ENCODE measurements at regions not wholly inside any gene's neighbourhood (a gene's known extent, or its start where the extent isn't known, plus 50 kb on each side); places are given as distances from the start of the nearest gene placed in this dataset.

DNA sequence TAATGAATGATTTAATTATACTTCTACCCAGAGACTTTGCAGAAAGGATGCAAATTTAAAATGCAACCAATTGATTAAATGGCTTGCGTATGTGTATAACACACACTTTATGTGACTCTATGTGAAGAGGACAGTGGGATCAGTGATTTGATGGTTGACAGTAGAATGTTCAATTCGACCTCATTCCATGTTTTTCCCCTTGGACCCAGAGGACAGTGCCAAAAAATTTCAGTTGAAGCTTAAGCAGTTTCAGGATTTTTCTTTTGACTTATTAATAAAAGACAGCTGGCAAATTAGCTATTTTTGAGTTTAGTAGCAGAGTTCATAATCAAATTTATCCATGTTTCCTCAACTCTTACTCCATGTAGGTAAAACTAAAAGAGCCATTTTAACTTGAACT, 742.4 kb upstream of the NR2F2 start:
- no peak overlapping the region for H2AFZ ChIP-seq (ENCODE audit: low read length)
- TF ChIP-seq EZH2phosphoT487 (IDR thresholded peaks at IDR 0.05; ENCODE audit: borderline replicate concordance), result no peak
- TF ChIP-seq, protein P1, sequence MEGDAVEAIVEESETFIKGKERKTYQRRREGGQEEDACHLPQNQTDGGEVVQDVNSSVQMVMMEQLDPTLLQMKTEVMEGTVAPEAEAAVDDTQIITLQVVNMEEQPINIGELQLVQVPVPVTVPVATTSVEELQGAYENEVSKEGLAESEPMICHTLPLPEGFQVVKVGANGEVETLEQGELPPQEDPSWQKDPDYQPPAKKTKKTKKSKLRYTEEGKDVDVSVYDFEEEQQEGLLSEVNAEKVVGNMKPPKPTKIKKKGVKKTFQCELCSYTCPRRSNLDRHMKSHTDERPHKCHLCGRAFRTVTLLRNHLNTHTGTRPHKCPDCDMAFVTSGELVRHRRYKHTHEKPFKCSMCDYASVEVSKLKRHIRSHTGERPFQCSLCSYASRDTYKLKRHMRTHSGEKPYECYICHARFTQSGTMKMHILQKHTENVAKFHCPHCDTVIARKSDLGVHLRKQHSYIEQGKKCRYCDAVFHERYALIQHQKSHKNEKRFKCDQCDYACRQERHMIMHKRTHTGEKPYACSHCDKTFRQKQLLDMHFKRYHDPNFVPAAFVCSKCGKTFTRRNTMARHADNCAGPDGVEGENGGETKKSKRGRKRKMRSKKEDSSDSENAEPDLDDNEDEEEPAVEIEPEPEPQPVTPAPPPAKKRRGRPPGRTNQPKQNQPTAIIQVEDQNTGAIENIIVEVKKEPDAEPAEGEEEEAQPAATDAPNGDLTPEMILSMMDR (conservative IDR thresholded peaks at IDR 0.05; ENCODE audit: low read length), result no peak
- H3K4me2 ChIP-seq (ENCODE audit: low read depth, low read length, poor library complexity, severe bottlenecking), result no peak overlapping the region

DNA sequence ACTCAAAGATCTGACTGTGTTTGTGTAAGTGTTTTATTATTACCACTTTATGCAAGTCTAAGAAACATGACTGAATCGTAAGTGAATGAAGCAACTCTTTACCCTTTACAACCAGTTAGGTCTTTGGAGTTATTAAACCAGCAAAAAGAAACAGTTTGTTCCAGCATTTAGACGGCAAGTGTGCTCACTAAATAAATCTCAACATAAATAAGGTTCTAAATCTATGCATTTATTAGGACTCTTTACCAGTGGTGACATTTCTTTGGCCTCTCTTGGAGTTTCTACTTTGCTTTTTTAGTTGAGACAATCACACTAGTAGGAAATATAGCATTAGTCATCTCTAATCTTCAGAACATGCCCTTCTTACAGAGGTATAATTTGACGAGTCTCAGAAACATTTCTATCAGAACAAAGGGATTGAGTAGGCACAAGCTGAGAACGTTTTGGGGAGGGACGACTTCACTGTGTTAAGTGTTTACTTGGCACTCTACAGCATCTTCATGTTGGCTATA, 739.9 kb upstream of the NR2F2 start:
- no peaks in the 10 kb centered on the region for H3K79me2 ChIP-seq (ENCODE audit: insufficient read depth, low read length)
- no peak overlapping the region for H2AFZ ChIP-seq (ENCODE audit: low read length)
- H4K20me1 ChIP-seq (ENCODE audit: insufficient read depth, low read length, poor library complexity, severe bottlenecking), result no peaks in the 10 kb centered on the region
- no peaks in the 10 kb centered on the region for H3F3A ChIP-seq (ENCODE audit: low read depth)
- no peak overlapping the region for H3K4me3 ChIP-seq (ENCODE audit: low read length, poor library complexity, severe bottlenecking)
- H3K9me3 ChIP-seq (ENCODE audit: insufficient read depth, low read depth, low read length), result no peaks in the 10 kb centered on the region
- H3K4me1 ChIP-seq (ENCODE audit: insufficient read depth, low read length, poor library complexity, severe bottlenecking), result no peaks in the 10 kb centered on the region
- no peaks in the 10 kb centered on the region for H3K9me2 ChIP-seq (replicated peaks; ENCODE audit: low read depth, low read length)
- TF ChIP-seq, protein P1 (conservative IDR thresholded peaks at IDR 0.05; ENCODE audit: low read length), result no peak
- TF ChIP-seq EZH2phosphoT487 (IDR thresholded peaks at IDR 0.05; ENCODE audit: borderline replicate concordance), result no peak
- H3K9ac ChIP-seq (ENCODE audit: low read depth, low read length, poor library complexity, severe bottlenecking), result no peak overlapping the region
- H3K36me3 ChIP-seq (ENCODE audit: insufficient read depth, low read length), result no peaks in the 10 kb centered on the region
- peaks cover 18% of the 10 kb centered on the region for H3K27me3 ChIP-seq (ENCODE audit: insufficient read depth, low read length, poor library complexity, severe bottlenecking)
- H3K4me2 ChIP-seq (ENCODE audit: low read depth, low read length, poor library complexity, severe bottlenecking), result no peak overlapping the region

More for the DNA sequence above, 742.4 kb upstream of the NR2F2 start:
- H3K79me2 ChIP-seq (ENCODE audit: insufficient read depth, low read length), result no peaks in the 10 kb centered on the region
- no peaks in the 10 kb centered on the region for H4K20me1 ChIP-seq (ENCODE audit: insufficient read depth, low read length, poor library complexity, severe bottlenecking)
- no peaks in the 10 kb centered on the region for H3K9me3 ChIP-seq (ENCODE audit: insufficient read depth, low read depth, low read length)
- H3K27me3 ChIP-seq (ENCODE audit: insufficient read depth, low read length, poor library complexity, severe bottlenecking), result peaks cover 15% of the 10 kb centered on the region
- H3K9ac ChIP-seq (ENCODE audit: low read depth, low read length, poor library complexity, severe bottlenecking), result no peak overlapping the region
- H3K9me2 ChIP-seq (replicated peaks; ENCODE audit: low read depth, low read length), result no peaks in the 10 kb centered on the region
- no peak overlapping the region for H3K4me3 ChIP-seq (ENCODE audit: low read length, poor library complexity, severe bottlenecking)
- H3F3A ChIP-seq (ENCODE audit: low read depth), result no peaks in the 10 kb centered on the region
- H3K36me3 ChIP-seq (ENCODE audit: insufficient read depth, low read length), result no peaks in the 10 kb centered on the region
- no peaks in the 10 kb centered on the region for H3K4me1 ChIP-seq (ENCODE audit: insufficient read depth, low read length, poor library complexity, severe bottlenecking)

GRCh38 chr15:95591270-95591669, 739.2 kb upstream of the NR2F2 start:
- Histone ChIP-seq H3K79me2 (ENCODE audit: insufficient read depth, low read length) (no peaks in the 10 kb centered on the region), H3K36me3 (ENCODE audit: insufficient read depth, low read length) (no peaks in the 10 kb centered on the region), H3K9me3 (ENCODE audit: insufficient read depth, low read depth, low read length) (no peaks in the 10 kb centered on the region), H2AFZ (ENCODE audit: low read length) (no peak overlapping the region), H4K20me1 (ENCODE audit: insufficient read depth, low read length, poor library complexity, severe bottlenecking) (no peaks in the 10 kb centered on the region), H3K4me3 (ENCODE audit: low read length, poor library complexity, severe bottlenecking) (no peak overlapping the region), H3K9ac (ENCODE audit: low read depth, low read length, poor library complexity, severe bottlenecking) (no peak overlapping the region), H3F3A (ENCODE audit: low read depth) (no peaks in the 10 kb centered on the region), H3K9me2 (replicated peaks; ENCODE audit: low read depth, low read length) (no peaks in the 10 kb centered on the region), H3K4me2 (ENCODE audit: low read depth, low read length, poor library complexity, severe bottlenecking) (no peak overlapping the region), H3K27me3 (ENCODE audit: insufficient read depth, low read length, poor library complexity, severe bottlenecking) (peaks cover 18% of the 10 kb centered on the region), H3K4me1 (ENCODE audit: insufficient read depth, low read length, poor library complexity, severe bottlenecking) (no peaks in the 10 kb centered on the region)
- TF ChIP-seq EZH2phosphoT487 (IDR thresholded peaks at IDR 0.05; ENCODE audit: borderline replicate concordance), result no peak
- TF ChIP-seq, protein P1 (conservative IDR thresholded peaks at IDR 0.05; ENCODE audit: low read length), result no peak
